ENCODE measurements at regions not wholly inside any gene's neighbourhood (a gene's known extent, or its start where the extent isn't known, plus 50 kb on each side); places are given as distances from the start of the nearest gene placed in this dataset.
"Not testable (repeated sequence)": the region's sequence is repeated elsewhere in the genome, so short reads cannot be mapped to it uniquely, and the experiment has no call there.

- DNase-seq (ENCODE audit: low read depth) = no peak
These were observed 771.7 kb upstream of the PCDH7 start for GRCh38 chr4:29948451-29948850.

- no peak for DNase-seq (ENCODE audit: low read depth)
These were observed 771.3 kb upstream of the PCDH7 start for GRCh38 chr4:29948858-29949257.

DNA sequence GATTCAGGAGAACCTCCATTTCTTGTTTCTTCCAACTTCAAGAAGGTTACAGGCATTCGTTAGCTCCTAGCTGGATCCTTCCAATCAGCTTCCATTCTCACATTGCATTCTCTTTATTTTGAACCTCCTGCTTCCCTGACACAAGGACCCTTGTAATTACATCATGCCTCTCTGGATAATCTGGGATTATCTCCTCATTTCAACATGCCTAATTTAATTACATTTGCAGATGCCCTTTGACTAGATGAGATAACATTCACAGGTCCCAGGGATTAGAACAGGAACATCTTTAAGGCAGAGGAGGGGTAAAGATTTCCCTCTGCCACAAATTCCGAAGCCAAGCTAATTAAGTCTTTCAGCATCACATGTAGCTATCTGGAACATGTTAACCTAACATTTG, 753.8 kb upstream of the PCDH7 start:
- DNase-seq (ENCODE audit: low read depth) = no peak

GRCh38 chr4:29970626-29971025, 749.5 kb upstream of the PCDH7 start:
- no peak for DNase-seq (ENCODE audit: low read depth)

DNA sequence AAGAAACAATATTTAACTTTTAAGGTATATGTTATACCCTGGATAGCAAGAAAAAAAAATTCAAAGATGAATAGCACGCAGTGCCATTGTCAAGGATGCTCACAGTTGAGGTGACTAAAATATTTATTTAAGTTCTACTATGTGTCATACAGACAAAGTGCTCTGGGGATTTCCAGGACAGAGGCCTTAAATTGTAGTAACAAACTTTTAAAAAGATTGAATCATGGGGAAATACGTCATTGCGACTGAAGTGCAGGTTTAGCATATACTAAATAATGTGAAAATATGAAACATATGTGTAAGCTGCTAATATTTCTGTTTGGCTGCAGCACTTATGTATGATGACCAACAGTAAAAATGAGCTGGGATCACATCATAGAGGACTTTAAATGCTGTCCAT, 748.0 kb upstream of the PCDH7 start:
- DNase-seq (ENCODE audit: low read depth) = no peak

DNA sequence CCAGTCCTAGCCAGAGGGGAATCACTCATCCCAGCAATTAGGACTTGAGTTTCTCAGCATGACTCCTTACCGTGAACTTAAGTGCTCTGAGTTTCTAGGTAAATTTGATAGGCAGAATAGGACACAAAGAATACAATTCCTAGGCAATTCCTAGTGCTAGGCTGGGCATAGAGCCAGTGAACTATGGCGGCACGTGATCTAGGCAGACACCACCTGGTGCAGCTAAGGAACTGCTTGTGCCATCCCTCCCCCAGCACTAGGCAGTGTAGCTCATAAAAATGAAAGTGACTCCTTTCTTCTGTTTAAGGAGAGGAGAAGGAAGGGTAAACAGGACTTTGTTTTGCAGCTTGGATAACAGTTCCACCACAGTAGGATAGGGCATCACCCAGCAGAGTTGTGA, 736.3 kb upstream of the PCDH7 start:
- no peak for DNase-seq (ENCODE audit: low read depth)

DNA sequence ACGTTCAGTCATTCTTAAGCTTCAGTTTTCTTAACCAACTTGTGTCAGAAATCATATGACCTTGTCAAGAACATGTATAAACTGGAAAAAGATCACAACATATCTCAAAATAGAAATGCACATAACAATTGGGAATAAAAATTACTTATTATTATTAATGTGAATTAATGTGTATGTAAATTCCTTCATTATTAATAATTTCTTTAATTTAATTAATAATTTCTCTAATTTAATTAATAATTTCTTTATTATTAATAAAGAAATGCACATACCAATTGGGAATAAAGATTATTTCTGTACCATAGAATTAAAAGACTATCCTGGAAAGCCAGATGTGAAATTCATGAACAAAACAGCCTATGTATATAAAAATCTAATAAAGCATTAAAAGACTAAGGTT, 718.5 kb upstream of the PCDH7 start:
- DNase-seq (ENCODE audit: low read depth) = no peak

DNA sequence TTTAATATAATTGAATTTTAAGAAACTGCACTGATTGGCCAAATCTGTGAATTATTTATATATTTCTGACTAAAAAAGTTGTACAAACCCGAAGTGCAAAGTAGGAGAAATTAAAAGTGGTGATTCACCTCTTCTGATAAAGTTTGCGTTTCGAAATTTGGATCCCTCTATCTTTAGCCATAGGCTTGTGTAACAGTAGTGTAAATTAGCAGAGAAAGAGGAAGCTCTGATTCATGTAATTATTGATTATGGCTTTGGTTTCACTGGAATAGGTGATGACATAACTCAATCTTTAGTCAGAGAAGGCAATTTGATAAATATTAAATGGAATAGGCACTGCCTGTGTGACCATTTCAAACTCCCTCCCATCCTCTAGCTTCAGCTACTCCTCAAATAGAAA, 717.8 kb upstream of the PCDH7 start:
- DNase-seq (ENCODE audit: low read depth) = no peak

DNA sequence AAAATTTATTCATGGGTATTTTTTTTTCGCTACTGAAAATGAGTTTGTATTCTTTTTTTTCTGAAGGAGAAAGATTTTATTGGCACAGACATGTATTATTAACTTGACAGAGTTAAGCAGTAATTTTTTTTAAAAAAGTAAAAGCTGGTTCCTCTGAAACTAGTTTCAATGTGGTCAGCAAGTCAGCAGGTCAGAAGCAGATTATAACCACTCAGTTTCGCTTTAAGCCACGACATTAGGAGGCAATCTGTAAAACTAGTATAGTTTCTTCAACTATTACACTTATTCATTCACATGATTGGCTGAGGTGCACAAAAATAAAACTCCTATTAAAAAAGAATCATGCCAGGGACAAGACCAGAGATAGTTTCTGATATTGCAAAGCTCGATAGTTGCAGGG, 714.2 kb upstream of the PCDH7 start:
- no peak for DNase-seq (ENCODE audit: low read depth)

- DNase-seq (ENCODE audit: low read depth) = no peak
These were observed 695.6 kb upstream of the PCDH7 start for GRCh38 chr4:30024526-30024925.

GRCh38 chr4:30028826-30029225, 691.3 kb upstream of the PCDH7 start:
- no peak for DNase-seq (ENCODE audit: low read depth)

GRCh38 chr4:30056016-30056766, 664.0 kb upstream of the PCDH7 start:
- DNase-seq (ENCODE audit: low read depth) = no peak

GRCh38 chr4:30068234-30068633, 651.9 kb upstream of the PCDH7 start:
- DNase-seq (ENCODE audit: low read depth) = no peak

GRCh38 chr4:30073011-30073710, 647.0 kb upstream of the PCDH7 start:
- DNase-seq (ENCODE audit: low read depth) = no peak

- DNase-seq (ENCODE audit: low read depth) = not testable (repeated sequence)
These were observed 627.6 kb upstream of the PCDH7 start for GRCh38 chr4:30092420-30093128.

DNA sequence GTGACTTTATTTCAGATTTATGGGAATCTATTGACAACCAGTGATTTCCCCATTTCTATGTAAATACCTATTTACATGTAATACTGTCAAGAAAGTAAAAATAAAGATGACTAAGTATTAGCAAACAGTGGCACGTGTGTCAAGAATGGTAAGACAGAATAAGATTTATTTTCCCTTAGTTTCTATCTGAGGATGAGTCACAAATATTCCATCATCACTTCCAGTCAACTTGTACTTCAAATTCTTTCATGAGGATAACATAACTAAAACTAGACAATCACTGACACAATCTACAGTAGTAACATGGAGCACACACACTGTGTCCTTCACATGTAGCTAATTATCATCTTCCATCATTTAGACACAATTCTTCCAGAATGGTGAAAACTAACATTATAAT, 625.3 kb upstream of the PCDH7 start:
- DNase-seq (ENCODE audit: low read depth) = no peak

GRCh38 chr4:30103455-30103854, 616.7 kb upstream of the PCDH7 start:
- no peak for DNase-seq (ENCODE audit: low read depth)

DNA sequence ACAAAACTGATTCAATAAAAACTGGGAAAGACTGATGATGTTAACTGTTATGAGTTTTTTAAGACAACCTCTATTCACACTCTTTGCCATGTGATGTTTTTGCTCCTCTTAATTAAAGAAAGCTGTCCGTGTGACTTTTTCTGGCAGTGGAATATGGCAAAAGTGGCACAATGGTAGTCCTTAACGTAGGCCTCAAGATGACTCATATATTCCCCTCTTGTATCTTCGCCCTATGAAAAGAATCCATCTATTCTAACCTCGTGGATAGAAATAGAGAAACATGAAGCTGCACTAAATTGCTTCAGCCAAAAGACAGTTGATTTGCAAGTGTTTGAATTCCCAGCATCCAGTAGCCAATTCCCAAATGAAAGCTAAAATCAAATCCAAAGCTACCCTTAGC, 603.8 kb upstream of the PCDH7 start:
- no peak for DNase-seq (ENCODE audit: low read depth)

DNA sequence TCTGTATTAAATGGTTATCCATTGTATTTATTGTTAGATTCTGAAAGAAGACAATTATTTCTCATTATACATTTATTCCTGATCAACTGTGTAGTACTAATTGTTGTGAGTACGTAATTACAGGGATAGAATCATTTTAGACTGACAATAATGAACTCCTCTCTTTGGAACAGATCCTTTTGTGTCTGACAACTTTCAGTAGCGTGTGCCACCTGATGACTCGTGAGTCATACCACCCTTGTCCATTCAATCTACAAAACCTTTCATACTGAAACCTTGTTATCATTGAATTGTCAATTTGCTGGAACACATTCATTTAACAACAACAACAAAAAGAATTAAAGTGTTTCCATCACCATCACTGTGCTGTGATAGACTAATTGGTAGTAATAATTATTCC, 602.7 kb upstream of the PCDH7 start:
- no peak for DNase-seq (ENCODE audit: low read depth)

- DNase-seq (ENCODE audit: low read depth) = no peak
These were observed 597.5 kb upstream of the PCDH7 start for GRCh38 chr4:30122711-30123110.

DNA sequence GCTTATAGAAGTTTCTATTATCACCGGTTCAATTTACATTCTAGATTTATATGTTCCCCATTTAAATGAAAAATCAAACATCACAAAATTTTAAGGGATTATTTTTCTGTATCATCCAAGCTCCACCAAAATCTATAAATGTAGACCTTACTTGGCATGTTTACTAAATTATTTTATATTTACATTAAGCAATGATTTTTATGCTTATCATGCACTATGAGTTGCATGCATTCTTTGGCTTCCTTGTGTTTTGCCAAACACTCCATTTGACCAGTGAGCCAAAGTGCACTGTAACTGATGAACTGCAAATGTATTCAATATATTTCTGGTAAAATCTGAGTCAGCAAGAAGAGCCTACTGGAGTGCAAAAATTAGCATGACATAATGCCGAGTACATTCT, 595.5 kb upstream of the PCDH7 start:
- not testable (repeated sequence) for DNase-seq (ENCODE audit: low read depth)

- no peak for DNase-seq (ENCODE audit: low read depth)
These were observed 594.3 kb upstream of the PCDH7 start for GRCh38 chr4:30125868-30126267.

GRCh38 chr4:30126351-30126750, 593.8 kb upstream of the PCDH7 start:
- DNase-seq (ENCODE audit: low read depth) = no peak

Data from activated T-cell treated with anti-CD3 and anti-CD28 coated beads for 48 hours (primary cell).